LNCAP (cell line): ENCODE measurements at regions not wholly inside any gene's neighbourhood (a gene's known extent, or its start where the extent isn't known, plus 50 kb on each side); places are given as distances from the start of the nearest gene placed in this dataset.

ENCODE experiments used
- TF ChIP-seq, protein P1 (sequence below): fragments of 450-650 bp; IDR thresholded peaks from 2 replicates; pipeline ENCODE4 v1.5.1; 2017; ENCODE audit warnings: mild to moderate bottlenecking

DNA sequence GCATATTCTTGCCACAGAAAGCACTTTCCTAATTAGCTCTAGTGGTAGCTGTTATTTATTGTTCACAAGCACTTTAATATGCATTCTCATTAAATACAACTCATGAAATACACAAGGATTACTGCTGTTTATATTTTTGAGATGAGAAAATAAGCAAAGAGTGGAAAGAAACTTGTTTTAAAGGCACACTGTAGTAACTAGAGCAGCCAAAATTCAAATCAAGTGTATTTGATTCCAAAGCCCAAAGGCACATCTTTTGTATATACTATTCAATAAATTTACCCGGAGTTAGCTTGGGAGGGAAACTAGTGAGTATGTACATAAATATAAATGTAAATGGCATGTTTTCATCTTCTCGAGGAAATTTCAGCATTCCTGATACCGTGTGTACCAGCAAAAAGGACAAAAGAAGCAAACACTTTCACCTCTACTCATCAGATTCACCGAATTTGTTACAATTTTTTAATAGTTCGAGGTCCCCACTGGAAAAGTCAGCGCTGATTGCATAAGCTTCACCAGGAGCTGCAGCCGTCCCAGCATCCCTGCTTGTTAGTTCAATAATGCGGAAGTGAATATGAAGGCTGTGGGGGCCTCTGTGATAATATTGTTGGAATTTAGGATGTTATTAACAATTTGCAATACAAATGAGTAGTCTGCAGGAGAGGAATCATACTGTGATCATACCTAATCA is 371.6 kb upstream of the MON1B start:
- TF ChIP-seq, protein P1, sequence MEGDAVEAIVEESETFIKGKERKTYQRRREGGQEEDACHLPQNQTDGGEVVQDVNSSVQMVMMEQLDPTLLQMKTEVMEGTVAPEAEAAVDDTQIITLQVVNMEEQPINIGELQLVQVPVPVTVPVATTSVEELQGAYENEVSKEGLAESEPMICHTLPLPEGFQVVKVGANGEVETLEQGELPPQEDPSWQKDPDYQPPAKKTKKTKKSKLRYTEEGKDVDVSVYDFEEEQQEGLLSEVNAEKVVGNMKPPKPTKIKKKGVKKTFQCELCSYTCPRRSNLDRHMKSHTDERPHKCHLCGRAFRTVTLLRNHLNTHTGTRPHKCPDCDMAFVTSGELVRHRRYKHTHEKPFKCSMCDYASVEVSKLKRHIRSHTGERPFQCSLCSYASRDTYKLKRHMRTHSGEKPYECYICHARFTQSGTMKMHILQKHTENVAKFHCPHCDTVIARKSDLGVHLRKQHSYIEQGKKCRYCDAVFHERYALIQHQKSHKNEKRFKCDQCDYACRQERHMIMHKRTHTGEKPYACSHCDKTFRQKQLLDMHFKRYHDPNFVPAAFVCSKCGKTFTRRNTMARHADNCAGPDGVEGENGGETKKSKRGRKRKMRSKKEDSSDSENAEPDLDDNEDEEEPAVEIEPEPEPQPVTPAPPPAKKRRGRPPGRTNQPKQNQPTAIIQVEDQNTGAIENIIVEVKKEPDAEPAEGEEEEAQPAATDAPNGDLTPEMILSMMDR: no peak

DNA sequence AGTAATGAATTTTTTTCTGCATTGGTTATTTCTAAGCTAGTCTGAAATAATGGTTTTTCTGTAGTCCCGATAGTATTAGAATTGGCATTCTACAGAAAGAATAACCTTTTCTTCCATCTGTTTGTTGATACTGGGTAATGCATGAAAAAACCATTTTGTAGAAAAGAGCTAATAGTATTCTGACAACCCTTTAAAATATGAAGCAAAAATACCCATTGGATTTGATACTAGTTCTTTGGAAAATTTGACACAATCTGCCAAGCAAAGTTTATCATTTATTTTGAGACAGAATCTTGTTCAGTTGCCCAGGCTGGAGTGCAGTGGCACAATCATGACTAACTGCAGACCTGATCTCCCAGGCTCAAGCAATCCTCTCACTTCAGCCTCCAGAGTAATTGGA is 366.8 kb upstream of the MON1B start:
- TF ChIP-seq, protein P1: no peak

DNA sequence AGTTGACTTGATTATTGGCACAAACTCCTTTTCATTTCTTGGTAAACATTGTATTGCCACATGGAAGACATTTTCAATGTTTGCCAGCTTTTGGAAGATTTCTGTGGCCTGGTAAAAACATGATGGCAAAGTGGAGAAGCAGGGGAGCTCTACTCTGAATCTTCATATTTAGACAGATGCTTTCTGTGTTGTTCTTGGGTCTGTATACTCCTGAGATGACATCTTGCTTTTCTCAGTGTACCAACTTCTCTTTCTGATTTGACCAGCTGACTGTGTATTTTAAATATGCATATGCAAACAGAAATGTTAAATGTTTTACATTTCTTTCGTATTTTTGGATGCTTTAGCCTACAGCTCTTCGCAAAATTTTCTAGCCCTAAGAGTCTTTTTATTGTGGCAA is 366.2 kb upstream of the MON1B start:
- TF ChIP-seq, protein P1: no peak

GRCh38 chr16:76835339-76835738 is 355.7 kb upstream of the MON1B start:
- TF ChIP-seq, protein P1: no peak

DNA sequence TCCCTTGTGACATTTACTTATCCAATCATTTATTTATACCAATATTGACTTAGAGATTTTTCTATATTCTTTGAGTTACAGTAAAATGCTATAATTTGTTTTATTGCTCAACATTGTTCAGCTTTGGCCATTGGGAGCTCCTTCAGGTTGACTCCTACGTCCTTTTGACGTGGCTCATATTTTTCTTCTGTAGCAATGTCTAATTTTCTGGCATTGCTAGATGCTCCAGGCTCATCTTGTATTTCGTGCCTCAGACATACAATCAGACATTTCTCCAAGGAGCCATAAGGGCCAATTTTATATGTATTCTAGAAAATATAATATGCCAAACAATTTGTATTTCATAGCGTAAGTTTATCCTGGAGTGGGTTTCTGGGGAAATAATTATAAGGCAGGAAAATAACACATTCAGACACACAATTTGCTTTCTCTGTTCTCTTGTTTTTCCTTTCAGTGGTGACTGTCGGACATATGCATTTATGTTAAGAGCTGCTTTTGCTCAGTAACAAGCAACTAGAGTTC is 355.1 kb upstream of the MON1B start:
- TF ChIP-seq, protein P1: no peak

- TF ChIP-seq, protein P1: no peak
Measured at GRCh38 chr16:76837872-76838271, 353.1 kb upstream of the MON1B start.

GRCh38 chr16:76854234-76854633 is 336.8 kb upstream of the MON1B start:
- TF ChIP-seq, protein P1: no peak; the same call in 1 of the 2 replicates
